KMS-11 (cell line): ENCODE measurements at regions not wholly inside any gene's neighbourhood (a gene's known extent, or its start where the extent isn't known, plus 50 kb on each side); places are given as distances from the start of the nearest gene placed in this dataset.

Source experiments
- H2AFZ ChIP-seq: fragments of 200-600 bp; sonication (generic); 2 replicates; pipeline ENCODE4 v1.6.1; 2016; ENCODE audit warnings: antibody characterized with exemption, mixed run types, low read depth
- H3K27ac ChIP-seq: fragments of 200-600 bp; sonication (generic); 2 replicates; pipeline ENCODE4 v1.6.1; 2016; ENCODE audit warnings: mild to moderate bottlenecking, mixed run types
- H3K27me3 ChIP-seq: fragments of 200-600 bp; sonication (generic); 2 replicates; pipeline ENCODE4 v1.6.1; 2017; ENCODE audit warnings: mild to moderate bottlenecking, low read depth, mixed run types, moderate library complexity; ENCODE audit not compliant: insufficient read depth
- H3K36me3 ChIP-seq: fragments of 200-600 bp; sonication (generic); 2 replicates; pipeline ENCODE4 v1.6.1; 2017; ENCODE audit warnings: mild to moderate bottlenecking, mixed run types; ENCODE audit not compliant: insufficient read depth
- H3K4me1 ChIP-seq: fragments of 200-600 bp; sonication (generic); 2 replicates; pipeline ENCODE4 v1.6.1; 2016; ENCODE audit warnings: mild to moderate bottlenecking, low read depth, mixed run types; ENCODE audit not compliant: poor library complexity, severe bottlenecking
- H3K4me2 ChIP-seq: fragments of 200-600 bp; sonication (generic); 2 replicates; pipeline ENCODE4 v1.7.0; 2016; ENCODE audit warnings: mild to moderate bottlenecking, mixed run types
- H3K4me3 ChIP-seq: fragments of 200-600 bp; sonication (generic); IDR thresholded peaks from 2 replicates; pipeline ENCODE4 v1.6.1; 2017; ENCODE audit warnings: low read depth, low read length, mixed read lengths; ENCODE audit not compliant: insufficient read depth
- H3K79me2 ChIP-seq: fragments of 200-600 bp; sonication (generic); 2 replicates; pipeline ENCODE4 v1.6.1; 2016; ENCODE audit warnings: low read depth, mixed run types; ENCODE audit not compliant: insufficient read depth
- H3K9ac ChIP-seq: fragments of 200-600 bp; sonication (generic); 2 replicates; pipeline ENCODE4 v1.6.1; 2016; ENCODE audit warnings: mild to moderate bottlenecking, mixed run types
- H4K20me1 ChIP-seq: fragments of 200-600 bp; sonication (generic); 2 replicates; pipeline ENCODE4 v1.6.1; 2016; ENCODE audit warnings: mild to moderate bottlenecking, mixed run types; ENCODE audit not compliant: insufficient read depth
- CTCF ChIP-seq: fragments of 200-600 bp; sonication (generic); conservative IDR thresholded peaks from 2 replicates; pipeline ENCODE4 v1.6.1; 2017; ENCODE audit warnings: low read depth, mild to moderate bottlenecking, antibody characterized with exemption, low read length, moderate library complexity, mixed read lengths

- Histone ChIP-seq H3K4me1 (no peaks in the 10 kb centered on the region), H3K27me3 (no peaks in the 10 kb centered on the region), H3K4me2 (no peak overlapping the region), H2AFZ (no peak overlapping the region), H3K4me3 (no peak overlapping the region), H4K20me1 (no peaks in the 10 kb centered on the region), H3K79me2 (no peaks in the 10 kb centered on the region), H3K27ac (no peak overlapping the region), H3K36me3 (no peaks in the 10 kb centered on the region), H3K9ac (no peak overlapping the region)
- no peak for TF ChIP-seq CTCF
These were observed 523.7 kb downstream of the TAFA4 start for GRCh38 chr3:68408626-68409025.

GRCh38 chr3:68403741-68404140 lies 528.6 kb downstream of the TAFA4 start:
- Histone ChIP-seq H3K9ac (no peak overlapping the region), H3K27ac (no peak overlapping the region), H2AFZ (no peak overlapping the region), H3K27me3 (no peaks in the 10 kb centered on the region), H3K4me2 (no peak overlapping the region), H3K36me3 (no peaks in the 10 kb centered on the region), H3K4me1 (no peaks in the 10 kb centered on the region), H3K4me3 (no peak overlapping the region), H4K20me1 (no peaks in the 10 kb centered on the region), H3K79me2 (no peaks in the 10 kb centered on the region)
- TF ChIP-seq CTCF: no peak

- Histone ChIP-seq H4K20me1 (no peaks in the 10 kb centered on the region), H3K4me2 (no peak overlapping the region), H3K9ac (no peak overlapping the region), H3K27ac (no peak overlapping the region), H3K79me2 (no peaks in the 10 kb centered on the region), H3K4me3 (no peak overlapping the region), H2AFZ (no peak overlapping the region), H3K36me3 (no peaks in the 10 kb centered on the region), H3K27me3 (no peaks in the 10 kb centered on the region), H3K4me1 (no peaks in the 10 kb centered on the region)
- TF ChIP-seq CTCF: no peak
These were observed 530.0 kb downstream of the TAFA4 start for GRCh38 chr3:68402235-68402918.

- Histone ChIP-seq H3K4me2 (no peak overlapping the region), H3K27ac (no peak overlapping the region), H3K4me3 (no peak overlapping the region), H3K79me2 (no peaks in the 10 kb centered on the region), H2AFZ (no peak overlapping the region), H4K20me1 (no peaks in the 10 kb centered on the region), H3K36me3 (no peaks in the 10 kb centered on the region), H3K27me3 (no peaks in the 10 kb centered on the region), H3K9ac (no peak overlapping the region), H3K4me1 (no peaks in the 10 kb centered on the region)
- TF ChIP-seq CTCF: no peak
These were observed 553.7 kb downstream of the TAFA4 start for GRCh38 chr3:68378631-68379030.
